ENCODE measurements at regions not wholly inside any gene's neighbourhood (a gene's known extent, or its start where the extent isn't known, plus 50 kb on each side); places are given as distances from the start of the nearest gene placed in this dataset.

DNA sequence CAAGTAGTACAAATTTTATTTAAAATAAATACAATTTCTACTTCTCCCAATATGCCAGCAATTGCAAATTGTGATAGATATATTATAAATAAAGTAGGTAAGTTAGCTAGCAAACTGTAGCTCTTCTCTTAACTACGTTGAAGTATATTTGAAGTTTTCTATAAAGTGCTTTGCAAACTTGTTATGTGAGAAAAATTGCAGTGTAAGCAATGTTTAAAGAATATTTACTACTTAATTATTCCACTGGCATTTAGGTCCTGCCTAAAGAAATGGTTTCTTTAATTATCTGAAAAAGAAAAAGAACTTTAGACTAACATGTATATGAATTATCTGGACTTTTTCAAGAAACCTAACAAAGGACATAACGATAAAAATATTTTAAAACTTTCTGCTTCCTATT lies 1350.0 kb upstream of the CDH9 start:
- TF ChIP-seq, protein P1, sequence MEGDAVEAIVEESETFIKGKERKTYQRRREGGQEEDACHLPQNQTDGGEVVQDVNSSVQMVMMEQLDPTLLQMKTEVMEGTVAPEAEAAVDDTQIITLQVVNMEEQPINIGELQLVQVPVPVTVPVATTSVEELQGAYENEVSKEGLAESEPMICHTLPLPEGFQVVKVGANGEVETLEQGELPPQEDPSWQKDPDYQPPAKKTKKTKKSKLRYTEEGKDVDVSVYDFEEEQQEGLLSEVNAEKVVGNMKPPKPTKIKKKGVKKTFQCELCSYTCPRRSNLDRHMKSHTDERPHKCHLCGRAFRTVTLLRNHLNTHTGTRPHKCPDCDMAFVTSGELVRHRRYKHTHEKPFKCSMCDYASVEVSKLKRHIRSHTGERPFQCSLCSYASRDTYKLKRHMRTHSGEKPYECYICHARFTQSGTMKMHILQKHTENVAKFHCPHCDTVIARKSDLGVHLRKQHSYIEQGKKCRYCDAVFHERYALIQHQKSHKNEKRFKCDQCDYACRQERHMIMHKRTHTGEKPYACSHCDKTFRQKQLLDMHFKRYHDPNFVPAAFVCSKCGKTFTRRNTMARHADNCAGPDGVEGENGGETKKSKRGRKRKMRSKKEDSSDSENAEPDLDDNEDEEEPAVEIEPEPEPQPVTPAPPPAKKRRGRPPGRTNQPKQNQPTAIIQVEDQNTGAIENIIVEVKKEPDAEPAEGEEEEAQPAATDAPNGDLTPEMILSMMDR (IDR thresholded peaks at IDR 0.05; ENCODE audit: low read depth, low read length): no peak
- no peak for TF ChIP-seq POLR2A (IDR thresholded peaks at IDR 0.05; ENCODE audit: extremely low read depth, insufficient read length)
